SK-N-SH (cell line): ENCODE measurements at regions not wholly inside any gene's neighbourhood (a gene's known extent, or its start where the extent isn't known, plus 50 kb on each side); places are given as distances from the start of the nearest gene placed in this dataset.

Experiments used
- CTCF ChIA-PET: fragments of 300-600, 350-600 bp; formaldehyde crosslinking; extraction: SDS; loops from one replicate; lab custom pipeline; 2021; lab: Yijun Ruan, JAX
- POLR2A ChIA-PET: fragments of 350-600 bp; sonication (Branson Sonifier 250); formaldehyde crosslinking; extraction: SDS; loops from one replicate; lab custom pipeline; 2020; ENCODE audit warnings: antibody characterized with exemption, inconsistent platforms; lab: Yijun Ruan, JAX
- DNase-seq: peaks from one replicate; pipeline ENCODE4 v3.0.0; 2012
- H2AFZ ChIP-seq: fragments of 200-600 bp; sonication (generic); 2 replicates; pipeline ENCODE4 v1.8.1; 2016; ENCODE audit warnings: antibody characterized with exemption, mild to moderate bottlenecking, low read depth
- H3F3A ChIP-seq: fragments of 200-600 bp; sonication (generic); replicated peaks from 2 replicates; pipeline ENCODE3; 2016; ENCODE audit warnings: antibody characterized with exemption, mild to moderate bottlenecking; ENCODE audit not compliant: insufficient read depth
- H3K27ac ChIP-seq, 2 experiments: fragments of 200-500 bp in 1 of 2; fragments of 200-600 bp in 1 of 2; sonication (Bioruptor generic) in 1 of 2; sonication (generic), shearing (Covaris generic) in 1 of 2; 2 replicates each; pipeline versions ENCODE4 v1.5.1 to v1.6.1; 2014 to 2016; ENCODE audit warnings: low read depth in 2 of 2, inconsistent platforms in 1 of 2, low read length in 1 of 2, mild to moderate bottlenecking in 1 of 2, mixed read lengths in 1 of 2
- H3K27me3 ChIP-seq: fragments of 200-600 bp; sonication (generic), shearing (Covaris generic); 2 replicates; pipeline ENCODE4 v1.6.1; 2016; ENCODE audit warnings: mixed run types; ENCODE audit not compliant: insufficient read depth
- H3K36me3 ChIP-seq, 2 experiments: fragments of 200-500 bp in 1 of 2; fragments of 200-600 bp in 1 of 2; sonication (Bioruptor generic) in 1 of 2; sonication (generic) in 1 of 2; replicated peaks in 1 of 2; 2 replicates each; pipeline versions ENCODE3 to v1.5.1; 2014 to 2016; ENCODE audit warnings: low read length in 1 of 2, mild to moderate bottlenecking in 1 of 2; ENCODE audit not compliant: insufficient read depth in 2 of 2, control insufficient read depth in 1 of 2
- H3K4me1 ChIP-seq, 2 experiments: fragments of 200-500 bp in 1 of 2; fragments of 200-600 bp in 1 of 2; sonication (Bioruptor generic) in 1 of 2; sonication (generic), shearing (Covaris generic) in 1 of 2; 2 replicates each; pipeline versions ENCODE4 v1.5.1 to v1.6.1; 2014 to 2016; ENCODE audit warnings: low read depth in 1 of 2, low read length in 1 of 2, mixed run types in 1 of 2; ENCODE audit not compliant: insufficient read depth in 2 of 2, control insufficient read depth in 1 of 2
- H3K4me2 ChIP-seq: fragments of 200-600 bp; sonication (generic), shearing (Covaris generic); 2 replicates; pipeline ENCODE4 v1.6.1; 2017; ENCODE audit warnings: mixed run types
- H3K4me3 ChIP-seq, 2 experiments: fragments of 200-500 bp in 1 of 2; fragments of 200-600 bp in 1 of 2; sonication (Bioruptor generic) in 1 of 2; sonication (generic), shearing (Covaris generic) in 1 of 2; 2 replicates each; pipeline versions ENCODE4 v1.5.1 to v1.8.1; 2014 to 2016; ENCODE audit warnings: low read depth in 2 of 2, inconsistent platforms in 1 of 2, low read length in 1 of 2, mild to moderate bottlenecking in 1 of 2, mixed read lengths in 1 of 2, moderate library complexity in 1 of 2
- H3K79me2 ChIP-seq: fragments of 200-600 bp; sonication (generic); 2 replicates; pipeline ENCODE4 v1.8.1; 2017; ENCODE audit warnings: mild to moderate bottlenecking; ENCODE audit not compliant: insufficient read depth
- H3K9ac ChIP-seq: fragments of 200-600 bp; sonication (generic); 2 replicates; pipeline ENCODE4 v1.6.1; 2017; ENCODE audit warnings: mixed run types
- H3K9me2 ChIP-seq: fragments of 200-600 bp; sonication (generic); 2 replicates; pipeline ENCODE4 v1.6.1; 2017; ENCODE audit warnings: mixed run types
- H3K9me3 ChIP-seq: fragments of 200-600 bp; sonication (generic); 2 replicates; pipeline ENCODE4 v1.6.1; 2017; ENCODE audit warnings: mixed run types, mild to moderate bottlenecking, moderate library complexity
- H4K20me1 ChIP-seq: fragments of 200-600 bp; sonication (generic); 2 replicates; pipeline ENCODE4 v1.6.1; 2017; ENCODE audit warnings: mild to moderate bottlenecking, mixed run types; ENCODE audit not compliant: insufficient read depth
- CHD2 ChIP-seq: fragments of 150-350 bp; IDR thresholded peaks from 2 replicates; pipeline ENCODE4 v1.6.1; 2018; ENCODE audit warnings: low read length; ENCODE audit not compliant: partially characterized antibody
- ELF1 ChIP-seq: IDR thresholded peaks from 2 replicates; pipeline ENCODE4 v1.4.0; 2012
- EP300 ChIP-seq, 2 experiments: IDR thresholded peaks; 2 replicates each; pipeline versions ENCODE4 v1.4.0 to v1.6.1; 2012; ENCODE audit warnings: borderline replicate concordance in 1 of 2, low read depth in 1 of 2, low read length in 1 of 2
- EZH2phosphoT487 ChIP-seq: fragments of 200-600 bp; sonication (generic); IDR thresholded peaks from 2 replicates; pipeline ENCODE4 v1.6.1; 2017; ENCODE audit warnings: low read depth, mixed run types, mild to moderate bottlenecking, antibody characterized with exemption, moderate library complexity, borderline replicate concordance
- FOXM1 ChIP-seq: IDR thresholded peaks from 2 replicates; pipeline ENCODE4 v1.4.0; 2012; ENCODE audit warnings: low read depth, mild to moderate bottlenecking
- GABPA ChIP-seq: IDR thresholded peaks from 2 replicates; pipeline ENCODE4 v1.4.0; 2012; ENCODE audit warnings: low read depth, mild to moderate bottlenecking
- MXI1 ChIP-seq: IDR thresholded peaks from 2 replicates; pipeline ENCODE4 v1.6.1; 2012; ENCODE audit warnings: mild to moderate bottlenecking, low read depth, low read length, improper control_type of control experiment
- NRF1 ChIP-seq: IDR thresholded peaks from 2 replicates; pipeline ENCODE4 v1.6.1; 2012; ENCODE audit warnings: low read depth, mild to moderate bottlenecking, low read length
- POLR2AphosphoS5 ChIP-seq: IDR thresholded peaks from 2 replicates; pipeline ENCODE4 v1.6.1; 2012; ENCODE audit warnings: low read depth, low read length
- RCOR1 ChIP-seq: fragments of 150-350 bp; IDR thresholded peaks from 2 replicates; pipeline ENCODE4 v1.6.1; 2017; ENCODE audit warnings: antibody characterized with exemption, low read length
- RFX5 ChIP-seq: IDR thresholded peaks from 2 replicates; pipeline ENCODE4 v1.6.1; 2012; ENCODE audit warnings: mild to moderate bottlenecking, improper control_type of control experiment, low read length
- RXRA ChIP-seq: IDR thresholded peaks from 2 replicates; pipeline ENCODE4 v1.4.0; 2012; ENCODE audit warnings: low read depth, mild to moderate bottlenecking, borderline replicate concordance
- TCF12 ChIP-seq: IDR thresholded peaks from 2 replicates; pipeline ENCODE4 v1.4.0; 2012
- TEAD4 ChIP-seq: IDR thresholded peaks from 2 replicates; pipeline ENCODE4 v1.4.0; 2012; ENCODE audit warnings: mild to moderate bottlenecking, borderline replicate concordance; ENCODE audit not compliant: insufficient read depth
- YY1 ChIP-seq: IDR thresholded peaks from 2 replicates; pipeline ENCODE4 v1.4.0; 2012; ENCODE audit warnings: low read depth, mild to moderate bottlenecking
- WGBS: methylation state at CpG from one replicate; pipeline ENCODE4 v1.1.6; 2017; ENCODE audit warnings: low lambda C conversion rate; 5-methylcytosine and 5-hydroxymethylcytosine counted together
- TF ChIP-seq, protein P1 (sequence below): IDR thresholded peaks from 2 replicates; pipeline ENCODE4 v1.4.0; 2012; ENCODE audit warnings: low read depth, borderline replicate concordance
- TF ChIP-seq, protein P2 (sequence below): fragments of 200-600 bp; sonication (generic); IDR thresholded peaks from 2 replicates; pipeline ENCODE4 v1.6.1; 2017; ENCODE audit warnings: antibody characterized with exemption, mild to moderate bottlenecking, moderate library complexity
- TF ChIP-seq, protein P3 (sequence below): IDR thresholded peaks from 2 replicates; pipeline ENCODE4 v1.6.1; 2012; ENCODE audit warnings: mild to moderate bottlenecking, low read depth, low read length, moderate library complexity
- TF ChIP-seq, protein P4 (sequence below): IDR thresholded peaks from 2 replicates; pipeline ENCODE4 v1.4.0; 2012; ENCODE audit warnings: low read depth

DNA sequence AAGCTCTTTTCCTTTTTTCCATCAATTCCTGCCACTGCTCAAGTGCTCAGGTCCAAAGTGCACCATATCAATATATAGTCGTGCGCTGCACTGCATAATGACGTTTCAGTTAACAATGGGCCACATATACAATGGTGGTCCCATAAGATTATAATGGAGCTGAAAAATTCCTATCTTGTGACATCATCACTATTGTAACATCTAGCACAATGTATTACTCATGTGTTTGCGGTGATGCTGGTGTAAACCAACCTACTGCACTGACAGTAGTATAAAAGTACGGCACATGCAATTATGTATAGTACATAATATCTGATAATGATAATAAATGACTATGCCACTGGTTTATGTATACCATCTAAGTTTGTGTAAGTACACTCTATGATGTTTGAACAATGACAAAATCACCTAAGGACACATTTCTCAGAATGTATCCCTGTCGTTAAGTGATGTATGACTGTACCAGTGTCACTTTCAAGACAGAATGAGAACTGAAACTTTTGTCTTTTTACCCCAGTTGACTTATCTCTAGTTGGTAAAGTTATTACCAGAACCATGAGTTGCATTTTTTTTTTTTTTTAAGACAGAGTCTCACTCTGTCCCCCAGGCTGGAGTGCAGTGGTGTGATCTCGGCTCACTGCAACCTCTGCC, 53.7 kb upstream of the INSM2 start:
- POLR2A ChIA-PET = interaction anchor here (0.6 kb wide), 1 partner anchor 186 kb away, joined by 5 read pairs; no protein-coding TSS in a partner anchor
- no peak for TF ChIP-seq GABPA
- TF ChIP-seq FOXM1 = no peak
- TF ChIP-seq EP300 (IDR thresholded peaks at IDR 0.05; ENCODE audit: borderline replicate concordance in 1 of 2, low read depth in 1 of 2, low read length in 1 of 2) = no peak
- no peak for TF ChIP-seq ELF1
- TF ChIP-seq YY1 = no peak
- TF ChIP-seq, protein P1, sequence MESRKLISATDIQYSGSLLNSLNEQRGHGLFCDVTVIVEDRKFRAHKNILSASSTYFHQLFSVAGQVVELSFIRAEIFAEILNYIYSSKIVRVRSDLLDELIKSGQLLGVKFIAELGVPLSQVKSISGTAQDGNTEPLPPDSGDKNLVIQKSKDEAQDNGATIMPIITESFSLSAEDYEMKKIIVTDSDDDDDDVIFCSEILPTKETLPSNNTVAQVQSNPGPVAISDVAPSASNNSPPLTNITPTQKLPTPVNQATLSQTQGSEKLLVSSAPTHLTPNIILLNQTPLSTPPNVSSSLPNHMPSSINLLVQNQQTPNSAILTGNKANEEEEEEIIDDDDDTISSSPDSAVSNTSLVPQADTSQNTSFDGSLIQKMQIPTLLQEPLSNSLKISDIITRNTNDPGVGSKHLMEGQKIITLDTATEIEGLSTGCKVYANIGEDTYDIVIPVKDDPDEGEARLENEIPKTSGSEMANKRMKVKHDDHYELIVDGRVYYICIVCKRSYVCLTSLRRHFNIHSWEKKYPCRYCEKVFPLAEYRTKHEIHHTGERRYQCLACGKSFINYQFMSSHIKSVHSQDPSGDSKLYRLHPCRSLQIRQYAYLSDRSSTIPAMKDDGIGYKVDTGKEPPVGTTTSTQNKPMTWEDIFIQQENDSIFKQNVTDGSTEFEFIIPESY = no peak
- Histone ChIP-seq H2AFZ (no peak overlapping the region), H3K9me2 (no peaks in the 10 kb centered on the region), H4K20me1 (no peaks in the 10 kb centered on the region), H3K9ac (no peak overlapping the region), H3F3A (no peaks in the 10 kb centered on the region), H3K36me3 (no peaks in the 10 kb centered on the region), H3K4me1 (no peaks in the 10 kb centered on the region), H3K79me2 (no peaks in the 10 kb centered on the region), H3K4me2 (no peak overlapping the region), H3K4me3 (no peak overlapping the region), H3K27me3 (no peaks in the 10 kb centered on the region), H3K9me3 (no peaks in the 10 kb centered on the region), H3K27ac (no peak overlapping the region)
- CTCF ChIA-PET = no interaction called here
- no peak for DNase-seq
- 74% methylated on average over 7 of the region's 7 CpGs for WGBS

DNA sequence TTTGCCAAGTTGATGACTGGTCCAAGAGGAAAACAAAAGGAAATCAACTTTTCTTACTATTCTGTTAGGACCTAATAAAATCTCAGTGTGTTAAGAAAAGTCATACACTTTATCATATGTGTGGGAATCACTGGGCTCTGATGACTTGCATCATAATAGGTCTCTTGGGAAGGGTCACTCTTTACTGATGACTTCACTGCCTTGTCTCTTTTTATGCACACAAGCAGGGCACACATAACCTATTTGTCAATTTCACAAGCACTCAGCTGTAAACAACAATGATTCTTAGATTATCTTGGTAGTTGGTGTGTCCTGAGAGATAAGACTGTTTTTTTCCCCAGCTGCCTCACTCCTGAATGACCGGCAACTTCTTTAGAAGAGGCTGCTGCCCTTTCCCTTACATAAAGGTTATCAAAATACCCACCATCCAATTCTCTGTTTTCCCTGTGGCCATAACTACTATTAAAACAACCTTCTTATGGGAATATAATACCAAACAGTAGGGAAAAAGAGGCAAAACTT, 50.9 kb upstream of the INSM2 start:
- Histone ChIP-seq H4K20me1 (no peaks in the 10 kb centered on the region), H3K4me2 (no peak overlapping the region), H3K79me2 (no peaks in the 10 kb centered on the region), H3K27ac (no peak overlapping the region), H3K4me1 (no peaks in the 10 kb centered on the region), H3K9me2 (no peaks in the 10 kb centered on the region), H3K9me3 (no peaks in the 10 kb centered on the region), H3K4me3 (no peak overlapping the region), H3F3A (no peaks in the 10 kb centered on the region), H3K27me3 (no peaks in the 10 kb centered on the region), H2AFZ (no peak overlapping the region), H3K36me3 (no peaks in the 10 kb centered on the region), H3K9ac (no peak overlapping the region)
- WGBS = 91% methylated on average over 1 of the region's 1 CpG
- ChIA-PET POLR2A (no interaction called here), CTCF (no interaction called here)
- no peak for DNase-seq
- TF ChIP-seq CHD2 (no peak), YY1 (no peak), POLR2AphosphoS5 (no peak), MXI1 (no peak), EZH2phosphoT487 (no peak), RFX5 (no peak), RCOR1 (no peak), TCF12 (no peak), FOXM1 (no peak), RXRA (no peak), EP300 (IDR thresholded peaks at IDR 0.05; ENCODE audit: borderline replicate concordance in 1 of 2, low read depth in 1 of 2, low read length in 1 of 2) (no peak), NRF1 (no peak), TEAD4 (no peak)
- TF ChIP-seq, protein P2, sequence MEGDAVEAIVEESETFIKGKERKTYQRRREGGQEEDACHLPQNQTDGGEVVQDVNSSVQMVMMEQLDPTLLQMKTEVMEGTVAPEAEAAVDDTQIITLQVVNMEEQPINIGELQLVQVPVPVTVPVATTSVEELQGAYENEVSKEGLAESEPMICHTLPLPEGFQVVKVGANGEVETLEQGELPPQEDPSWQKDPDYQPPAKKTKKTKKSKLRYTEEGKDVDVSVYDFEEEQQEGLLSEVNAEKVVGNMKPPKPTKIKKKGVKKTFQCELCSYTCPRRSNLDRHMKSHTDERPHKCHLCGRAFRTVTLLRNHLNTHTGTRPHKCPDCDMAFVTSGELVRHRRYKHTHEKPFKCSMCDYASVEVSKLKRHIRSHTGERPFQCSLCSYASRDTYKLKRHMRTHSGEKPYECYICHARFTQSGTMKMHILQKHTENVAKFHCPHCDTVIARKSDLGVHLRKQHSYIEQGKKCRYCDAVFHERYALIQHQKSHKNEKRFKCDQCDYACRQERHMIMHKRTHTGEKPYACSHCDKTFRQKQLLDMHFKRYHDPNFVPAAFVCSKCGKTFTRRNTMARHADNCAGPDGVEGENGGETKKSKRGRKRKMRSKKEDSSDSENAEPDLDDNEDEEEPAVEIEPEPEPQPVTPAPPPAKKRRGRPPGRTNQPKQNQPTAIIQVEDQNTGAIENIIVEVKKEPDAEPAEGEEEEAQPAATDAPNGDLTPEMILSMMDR = no peak
- TF ChIP-seq, protein P3, sequence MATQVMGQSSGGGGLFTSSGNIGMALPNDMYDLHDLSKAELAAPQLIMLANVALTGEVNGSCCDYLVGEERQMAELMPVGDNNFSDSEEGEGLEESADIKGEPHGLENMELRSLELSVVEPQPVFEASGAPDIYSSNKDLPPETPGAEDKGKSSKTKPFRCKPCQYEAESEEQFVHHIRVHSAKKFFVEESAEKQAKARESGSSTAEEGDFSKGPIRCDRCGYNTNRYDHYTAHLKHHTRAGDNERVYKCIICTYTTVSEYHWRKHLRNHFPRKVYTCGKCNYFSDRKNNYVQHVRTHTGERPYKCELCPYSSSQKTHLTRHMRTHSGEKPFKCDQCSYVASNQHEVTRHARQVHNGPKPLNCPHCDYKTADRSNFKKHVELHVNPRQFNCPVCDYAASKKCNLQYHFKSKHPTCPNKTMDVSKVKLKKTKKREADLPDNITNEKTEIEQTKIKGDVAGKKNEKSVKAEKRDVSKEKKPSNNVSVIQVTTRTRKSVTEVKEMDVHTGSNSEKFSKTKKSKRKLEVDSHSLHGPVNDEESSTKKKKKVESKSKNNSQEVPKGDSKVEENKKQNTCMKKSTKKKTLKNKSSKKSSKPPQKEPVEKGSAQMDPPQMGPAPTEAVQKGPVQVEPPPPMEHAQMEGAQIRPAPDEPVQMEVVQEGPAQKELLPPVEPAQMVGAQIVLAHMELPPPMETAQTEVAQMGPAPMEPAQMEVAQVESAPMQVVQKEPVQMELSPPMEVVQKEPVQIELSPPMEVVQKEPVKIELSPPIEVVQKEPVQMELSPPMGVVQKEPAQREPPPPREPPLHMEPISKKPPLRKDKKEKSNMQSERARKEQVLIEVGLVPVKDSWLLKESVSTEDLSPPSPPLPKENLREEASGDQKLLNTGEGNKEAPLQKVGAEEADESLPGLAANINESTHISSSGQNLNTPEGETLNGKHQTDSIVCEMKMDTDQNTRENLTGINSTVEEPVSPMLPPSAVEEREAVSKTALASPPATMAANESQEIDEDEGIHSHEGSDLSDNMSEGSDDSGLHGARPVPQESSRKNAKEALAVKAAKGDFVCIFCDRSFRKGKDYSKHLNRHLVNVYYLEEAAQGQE = no peak
- TF ChIP-seq, protein P4, sequence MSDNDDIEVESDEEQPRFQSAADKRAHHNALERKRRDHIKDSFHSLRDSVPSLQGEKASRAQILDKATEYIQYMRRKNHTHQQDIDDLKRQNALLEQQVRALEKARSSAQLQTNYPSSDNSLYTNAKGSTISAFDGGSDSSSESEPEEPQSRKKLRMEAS = no peak
